H1 (cell line): ENCODE measurements at regions not wholly inside any gene's neighbourhood (a gene's known extent, or its start where the extent isn't known, plus 50 kb on each side); places are given as distances from the start of the nearest gene placed in this dataset.
"Not testable (repeated sequence)": the region's sequence is repeated elsewhere in the genome, so short reads cannot be mapped to it uniquely, and the experiment has no call there.

ENCODE experiments used
- CTCF ChIA-PET: fragments of 300-600 bp; sonication (Branson Sonifier 250); formaldehyde crosslinking; loops from one replicate; lab custom pipeline; 2021; ENCODE audit not compliant: partially characterized antibody; lab: Charles Lee
- POLR2A ChIA-PET: fragments of 300-600 bp; sonication (Branson Sonifier 250); formaldehyde crosslinking; loops from one replicate; lab custom pipeline; 2021; ENCODE audit warnings: inconsistent platforms; ENCODE audit not compliant: partially characterized antibody; lab: Charles Lee
- DNase-seq, 2 experiments: peaks; one replicate each; pipeline versions ENCODE4 v3.0.0 to v3.0.0-alpha.2; 2010 to 2022; ENCODE audit warnings: low spot score in 2 of 2, low read depth in 1 of 2, mixed read lengths in 1 of 2
- FAIRE-seq: peaks from 2 replicates; lab custom pipeline; 2011; peaks lifted over from hg19 to GRCh38; lab: Jason Lieb, UNC
- H2AFZ ChIP-seq: 2 replicates; pipeline ENCODE4 v1.8.1; 2012; ENCODE audit warnings: low read length, inconsistent platforms
- H2AK5ac ChIP-seq: 2 replicates; pipeline ENCODE4 v1.6.1; 2013; ENCODE audit warnings: low read depth, low read length
- H2BK120ac ChIP-seq: replicated peaks from 2 replicates; pipeline ENCODE3; 2013; ENCODE audit warnings: low read depth, low read length, inconsistent platforms
- H2BK12ac ChIP-seq: 2 replicates; pipeline ENCODE4 v1.6.1; 2013; ENCODE audit warnings: low read depth, low read length
- H2BK15ac ChIP-seq: 2 replicates; pipeline ENCODE4 v1.6.1; 2013; ENCODE audit warnings: low read length
- H2BK20ac ChIP-seq: 2 replicates; pipeline ENCODE4 v1.6.1; 2013; ENCODE audit warnings: low read length
- H2BK5ac ChIP-seq: 2 replicates; pipeline ENCODE4 v1.6.1; 2013; ENCODE audit warnings: low read depth, low read length
- H3K14ac ChIP-seq: 2 replicates; pipeline ENCODE4 v1.6.1; 2013; ENCODE audit warnings: inconsistent platforms; ENCODE audit not compliant: insufficient read length
- H3K18ac ChIP-seq: 2 replicates; pipeline ENCODE4 v1.6.1; 2013; ENCODE audit warnings: low read length; ENCODE audit errors: extremely low read depth
- H3K23ac ChIP-seq: 2 replicates; pipeline ENCODE4 v1.6.1; 2013; ENCODE audit warnings: inconsistent platforms; ENCODE audit not compliant: insufficient read length
- H3K23me2 ChIP-seq: 2 replicates; pipeline ENCODE4 v1.6.1; 2013; ENCODE audit warnings: low read depth, low read length
- H3K27ac ChIP-seq: 2 replicates; pipeline ENCODE4 v1.6.1; 2011; ENCODE audit warnings: low read depth, low read length, inconsistent platforms
- H3K27me3 ChIP-seq, 4 experiments: replicated peaks in 1 of 4; 1 replicate in 1 of 4; 2 replicates in 3 of 4; pipeline versions ENCODE4 v1.6.1 to v1.8.1; 2011 to 2013; ENCODE audit warnings: low read length in 3 of 4, mild to moderate bottlenecking in 3 of 4, inconsistent platforms in 2 of 4, mixed read lengths in 2 of 4, moderate library complexity in 1 of 4; ENCODE audit not compliant: control insufficient read depth in 3 of 4, insufficient read depth in 3 of 4; ENCODE audit errors: extremely low read depth in 1 of 4
- H3K36me3 ChIP-seq, 4 experiments: 2 replicates each; pipeline versions ENCODE4 v1.6.1 to v1.8.1; 2011 to 2013; ENCODE audit warnings: mild to moderate bottlenecking in 4 of 4, low read length in 3 of 4, moderate library complexity in 2 of 4, control low read depth in 1 of 4, inconsistent platforms in 1 of 4; ENCODE audit not compliant: insufficient read depth in 4 of 4, control insufficient read depth in 2 of 4
- H3K4ac ChIP-seq: replicated peaks from 2 replicates; pipeline ENCODE3; 2013; ENCODE audit warnings: low read length, low read depth, mixed read lengths, inconsistent platforms; ENCODE audit not compliant: insufficient read length
- H3K4me1 ChIP-seq, 4 experiments: replicated peaks in 1 of 4; 1 replicate in 1 of 4; 2 replicates in 3 of 4; pipeline versions ENCODE4 v1.6.1 to v1.8.1; 2011 to 2013; ENCODE audit warnings: low read length in 3 of 4, inconsistent platforms in 2 of 4, mixed read lengths in 1 of 4; ENCODE audit not compliant: insufficient read depth in 4 of 4, control insufficient read depth in 3 of 4
- H3K4me2 ChIP-seq, 2 experiments: 2 replicates each; pipeline versions ENCODE4 v1.6.1 to v1.8.1; 2011 to 2013; ENCODE audit warnings: low read depth in 2 of 2, low read length in 2 of 2, control low read depth in 1 of 2, inconsistent platforms in 1 of 2, mild to moderate bottlenecking in 1 of 2; ENCODE audit not compliant: insufficient read depth in 1 of 2
- H3K4me3 ChIP-seq, 4 experiments: fragments of 200-600, 300-600 bp in 1 of 4; sonication (generic), shearing (Covaris generic), sonication (Bioruptor Twin) in 1 of 4; 2 replicates each; pipeline versions ENCODE4 v1.5.1 to v1.8.1; 2011 to 2016; ENCODE audit warnings: low read length in 4 of 4, low read depth in 3 of 4, control low read depth in 2 of 4, inconsistent platforms in 2 of 4, mild to moderate bottlenecking in 2 of 4, mixed read lengths in 1 of 4, moderate library complexity in 1 of 4; ENCODE audit not compliant: insufficient read depth in 2 of 4; ENCODE audit errors: extremely low read depth in 1 of 4
- H3K56ac ChIP-seq: replicated peaks from 2 replicates; pipeline ENCODE3; 2013; ENCODE audit warnings: low read depth, mild to moderate bottlenecking, mixed read lengths, low read length, inconsistent platforms; ENCODE audit not compliant: insufficient read length
- H3K79me1 ChIP-seq: 2 replicates; pipeline ENCODE4 v1.6.1; 2013; ENCODE audit warnings: low read depth, low read length, control low read depth
- H3K79me2 ChIP-seq, 2 experiments: 2 replicates each; pipeline versions ENCODE4 v1.6.1 to v1.8.1; 2012 to 2013; ENCODE audit warnings: low read length in 2 of 2, mild to moderate bottlenecking in 2 of 2, inconsistent platforms in 1 of 2; ENCODE audit not compliant: insufficient read depth in 2 of 2, control insufficient read depth in 1 of 2
- H3K9ac ChIP-seq, 4 experiments: replicated peaks in 1 of 4; 1 replicate in 1 of 4; 2 replicates in 3 of 4; pipeline versions ENCODE4 v1.6.1 to v1.8.1; 2011 to 2013; ENCODE audit warnings: low read depth in 3 of 4, low read length in 3 of 4, control low read depth in 2 of 4, mild to moderate bottlenecking in 2 of 4, moderate library complexity in 2 of 4, inconsistent platforms in 1 of 4; ENCODE audit errors: extremely low read depth in 1 of 4
- H3K9me3 ChIP-seq, 2 experiments: 2 replicates each; pipeline versions ENCODE4 v1.6.1 to v1.8.1; 2012 to 2013; ENCODE audit warnings: mild to moderate bottlenecking in 2 of 2, moderate library complexity in 2 of 2, control low read depth in 1 of 2, inconsistent platforms in 1 of 2, low read depth in 1 of 2, low read length in 1 of 2, mixed read lengths in 1 of 2; ENCODE audit not compliant: insufficient read depth in 2 of 2
- H4K20me1 ChIP-seq, 2 experiments: replicated peaks in 1 of 2; 2 replicates each; pipeline versions ENCODE3 to v1.8.1; 2011 to 2013; ENCODE audit warnings: inconsistent platforms in 2 of 2, low read length in 2 of 2, mild to moderate bottlenecking in 1 of 2; ENCODE audit not compliant: insufficient read depth in 2 of 2, control insufficient read depth in 1 of 2
- H4K5ac ChIP-seq: 2 replicates; pipeline ENCODE4 v1.6.1; 2013; ENCODE audit warnings: low read length, low read depth, mixed read lengths, inconsistent platforms; ENCODE audit not compliant: insufficient read length
- H4K8ac ChIP-seq: 2 replicates; pipeline ENCODE4 v1.8.0; 2013; ENCODE audit warnings: mild to moderate bottlenecking, moderate library complexity, low read length, inconsistent platforms; ENCODE audit not compliant: insufficient read depth; ENCODE audit errors: extremely low read depth
- H4K91ac ChIP-seq: replicated peaks from 2 replicates; pipeline ENCODE3; 2013; ENCODE audit warnings: low read length, mixed read lengths, inconsistent platforms; ENCODE audit not compliant: insufficient read length
- WGBS, 2 experiments: shearing (Covaris generic) in 1 of 2; methylation state at CpG; one replicate each; pipeline versions ENCODE4 v1.1.6 to v1.1.7; 2013 to 2015; ENCODE audit warnings: low lambda C conversion rate in 2 of 2, mixed read lengths in 2 of 2, inconsistent platforms in 1 of 2, low coverage in 1 of 2, missing lambda C conversion rate in 1 of 2; ENCODE audit not compliant: insufficient replicate concordance in 2 of 2, insufficient coverage in 1 of 2, insufficient read length in 1 of 2; ENCODE audit errors: extremely low coverage in 1 of 2, missing lambda C conversion rate in 1 of 2; 5-methylcytosine and 5-hydroxymethylcytosine counted together

DNA sequence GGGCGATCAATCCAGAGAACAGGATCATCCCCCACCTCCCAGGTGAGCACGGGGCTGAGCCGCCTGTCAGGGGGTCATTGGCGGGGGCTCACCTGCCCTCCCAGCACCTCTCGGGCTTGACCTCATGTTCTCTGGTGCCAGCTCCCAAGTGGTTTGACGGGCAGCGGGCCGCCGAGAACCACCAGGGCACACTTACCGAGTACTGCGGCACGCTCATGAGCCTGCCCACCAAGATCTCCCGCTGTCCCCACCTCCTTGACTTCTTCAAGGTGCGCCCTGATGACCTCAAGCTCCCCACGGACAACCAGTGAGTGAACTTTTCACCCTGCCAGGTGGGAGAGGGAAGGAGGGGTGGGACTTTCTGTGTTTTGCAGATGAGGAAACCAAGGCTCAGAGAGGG is 82.9 kb downstream of the NSUN5 start:
- H2BK12ac ChIP-seq, H2AFZ ChIP-seq, H2BK20ac ChIP-seq, H3K4ac ChIP-seq, H3K27me3 ChIP-seq, H3K23me2 ChIP-seq, H3K9ac ChIP-seq, H3K36me3 ChIP-seq, H3K4me2 ChIP-seq, H2BK15ac ChIP-seq, H3K27ac ChIP-seq, H4K8ac ChIP-seq, FAIRE-seq, H3K23ac ChIP-seq, DNase-seq, H3K14ac ChIP-seq, H3K79me1 ChIP-seq, H3K4me3 ChIP-seq, H3K79me2 ChIP-seq, H3K4me1 ChIP-seq, CTCF ChIA-PET, H3K18ac ChIP-seq, H3K56ac ChIP-seq, H4K91ac ChIP-seq, H4K5ac ChIP-seq, H4K20me1 ChIP-seq, H2AK5ac ChIP-seq, H2BK120ac ChIP-seq, H3K9me3 ChIP-seq, POLR2A ChIA-PET, H2BK5ac ChIP-seq: not testable (repeated sequence)
- WGBS, 2 experiments, result 90% methylated on average over 12 of the region's 15 CpGs; no CpG with 5 or more reads in 1 of the 2 experiments

DNA sequence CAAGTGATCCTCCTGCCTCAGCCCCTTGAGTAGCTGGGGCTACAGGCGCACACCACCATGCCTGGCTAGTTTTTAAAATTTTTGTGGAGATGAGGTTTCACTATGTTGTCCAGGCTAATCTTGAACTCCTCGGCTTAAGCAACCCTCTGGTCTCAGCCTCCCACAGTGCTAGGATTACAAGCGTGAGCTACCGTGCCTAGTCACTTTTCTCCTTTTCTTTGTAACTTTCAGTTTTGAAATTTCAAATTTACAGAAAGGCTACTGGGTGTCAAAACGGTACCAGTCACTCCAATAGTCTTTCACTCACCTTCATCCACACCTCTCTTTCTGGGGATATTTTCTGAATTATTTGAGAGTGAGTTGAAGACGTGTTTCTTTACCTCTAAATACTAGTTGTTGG is 86.9 kb downstream of the NSUN5 start:
- H3K18ac ChIP-seq, H2AK5ac ChIP-seq, H3K4me1 ChIP-seq, H3K79me1 ChIP-seq, H4K5ac ChIP-seq, H3K36me3 ChIP-seq, FAIRE-seq, H3K9ac ChIP-seq, H2BK120ac ChIP-seq, H4K91ac ChIP-seq, H3K14ac ChIP-seq, POLR2A ChIA-PET, H4K8ac ChIP-seq, H3K27ac ChIP-seq, H3K56ac ChIP-seq, H3K79me2 ChIP-seq, H3K27me3 ChIP-seq, H3K23me2 ChIP-seq, H2BK5ac ChIP-seq, H2BK12ac ChIP-seq, H2BK15ac ChIP-seq, DNase-seq, H3K9me3 ChIP-seq, H3K4me2 ChIP-seq, H3K4me3 ChIP-seq, H4K20me1 ChIP-seq, H2BK20ac ChIP-seq, H3K4ac ChIP-seq, CTCF ChIA-PET, H2AFZ ChIP-seq, H3K23ac ChIP-seq: not testable (repeated sequence)
- WGBS, 2 experiments, result no CpG with 5 or more reads among the region's 6 CpGs
